Stimulated activated CD8-positive, alpha-beta memory T cell treated with anti-CD3 and anti-CD28 coated beads, Interleukin-15, amount 100 ng/mL, for 1 hour (primary cell): ENCODE measurements at regions not wholly inside any gene's neighbourhood (a gene's known extent, or its start where the extent isn't known, plus 50 kb on each side); places are given as distances from the start of the nearest gene placed in this dataset.
"Not testable (repeated sequence)": the region's sequence is repeated elsewhere in the genome, so short reads cannot be mapped to it uniquely, and the experiment has no call there.

Experiments used
- DNase-seq: peaks from one replicate; pipeline ENCODE4 v3.0.0-alpha.2; 2020; ENCODE audit warnings: low read depth

DNA sequence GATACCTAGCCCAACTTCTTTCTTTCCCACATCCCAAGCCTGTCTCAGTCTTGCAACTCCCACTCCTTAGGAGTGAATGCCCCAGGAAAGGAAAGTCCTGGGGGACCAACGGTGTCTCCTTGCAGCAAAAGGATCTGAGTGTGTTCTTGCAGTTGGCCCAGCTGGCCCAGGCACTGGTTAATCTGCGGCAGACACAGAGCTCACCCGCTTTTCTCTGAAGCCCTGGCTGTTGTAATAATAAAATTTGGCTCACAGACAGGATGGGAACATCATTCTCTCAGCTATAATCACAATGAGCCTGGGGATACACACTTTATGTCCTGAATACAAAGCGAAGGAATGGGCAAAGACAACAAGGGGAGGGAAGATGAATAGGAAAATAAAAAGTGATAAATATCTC lies 185.6 kb upstream of the ADRA1D start:
- no peak for DNase-seq

DNA sequence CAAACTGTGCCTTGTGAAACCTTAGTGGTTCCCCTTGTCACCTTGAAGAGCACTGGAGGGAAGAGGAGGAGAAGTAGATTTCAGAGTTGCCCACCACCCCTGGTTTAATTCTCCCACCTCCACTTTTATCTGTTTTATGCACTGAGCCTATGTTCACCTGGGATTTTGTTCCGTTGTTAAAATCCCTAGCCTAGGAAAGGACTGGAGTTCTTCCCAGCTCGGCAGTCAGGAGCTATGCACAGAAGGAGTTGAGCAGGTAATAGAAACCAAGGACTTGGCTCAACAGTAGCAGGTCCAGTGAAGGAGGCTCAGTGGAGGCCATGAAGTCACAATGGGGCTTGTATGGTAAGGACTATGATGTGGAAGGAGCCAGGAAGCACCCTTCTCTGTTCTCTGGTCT lies 182.4 kb upstream of the ADRA1D start:
- DNase-seq: no peak

GRCh38 chr20:4430826-4431225 lies 181.7 kb upstream of the ADRA1D start:
- DNase-seq: not testable (repeated sequence)

- no peak for DNase-seq
Observed at GRCh38 chr20:4427940-4428586, 179.0 kb upstream of the ADRA1D start.

- DNase-seq: no peak
Observed at GRCh38 chr20:4418141-4418540, 169.1 kb upstream of the ADRA1D start.

DNA sequence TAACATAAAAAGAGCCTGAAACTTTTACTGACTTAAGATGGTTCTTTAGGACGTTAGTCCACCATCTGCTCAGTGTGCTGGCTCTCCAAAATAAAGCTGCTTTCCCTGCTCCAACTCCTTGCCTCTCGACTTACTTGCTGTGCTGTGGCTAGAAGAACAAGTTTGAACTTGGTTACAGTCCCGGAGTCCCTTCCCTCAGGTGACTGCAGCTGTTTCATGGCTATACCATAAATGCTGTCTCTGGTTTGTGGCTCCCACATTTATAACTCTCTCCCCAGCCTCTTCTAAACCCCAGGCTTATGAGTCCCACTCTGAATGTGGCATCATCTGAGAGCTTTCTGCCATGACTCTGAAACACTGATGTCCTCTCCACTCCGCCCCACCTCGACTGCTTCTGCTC lies 166.2 kb upstream of the ADRA1D start:
- no peak for DNase-seq

DNA sequence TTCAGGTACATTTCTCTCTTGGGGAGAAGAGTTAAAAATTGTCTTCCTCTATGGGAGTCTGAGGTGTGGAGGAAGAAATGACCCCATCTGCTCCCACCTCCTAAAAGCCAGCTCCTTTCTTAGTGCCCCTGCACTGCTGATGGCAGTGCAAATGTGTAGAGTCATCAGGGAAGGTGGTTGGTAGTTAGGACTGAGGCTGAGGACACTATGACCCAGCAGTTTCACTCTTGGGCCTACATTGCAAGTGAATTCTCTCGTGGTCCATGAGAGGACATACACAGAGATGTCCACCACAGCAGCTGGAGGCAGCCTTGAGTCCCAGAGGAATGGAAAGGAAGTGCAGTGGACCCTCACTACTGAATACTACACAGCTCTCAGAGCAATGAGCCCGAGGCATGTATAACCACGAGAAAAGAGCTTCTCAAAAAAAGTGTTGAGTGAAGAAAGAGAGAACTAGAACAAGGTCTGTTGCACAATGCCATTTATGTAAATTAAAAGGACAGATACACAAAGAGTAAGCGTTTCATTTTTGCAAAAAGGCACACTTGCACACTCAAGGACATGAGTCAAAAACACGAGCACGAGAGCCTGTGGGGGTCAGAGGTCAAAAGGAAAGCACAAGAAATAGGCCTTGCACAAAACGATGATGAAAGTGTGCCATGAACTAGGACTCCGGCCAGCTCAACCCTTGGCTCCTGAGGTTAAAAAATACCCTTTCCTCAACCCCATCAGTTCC lies 164.4 kb upstream of the ADRA1D start:
- no peak for DNase-seq

- no peak for DNase-seq
Observed at GRCh38 chr20:4412216-4412615, 163.1 kb upstream of the ADRA1D start.

GRCh38 chr20:4411744-4412143 lies 162.7 kb upstream of the ADRA1D start:
- DNase-seq: no peak

DNA sequence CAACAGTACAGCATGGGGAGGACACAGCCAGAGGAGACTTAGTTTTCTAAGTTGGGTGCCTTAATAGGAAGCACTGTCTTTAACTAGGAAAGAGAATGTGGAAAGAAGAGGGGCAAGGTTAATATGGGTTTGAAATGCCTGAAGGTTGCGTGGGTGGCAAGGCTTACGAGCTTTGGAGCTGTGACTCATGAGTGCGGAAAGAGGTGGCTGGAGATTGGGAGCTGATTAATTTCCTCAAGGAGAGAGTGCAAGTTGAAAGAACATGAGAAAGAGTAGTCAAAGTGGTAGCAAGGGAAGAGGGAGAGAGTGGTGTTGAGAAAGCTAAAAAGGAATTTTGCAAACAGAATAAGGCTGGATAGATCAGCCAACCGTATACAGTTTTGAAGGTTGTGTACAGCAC lies 157.5 kb upstream of the ADRA1D start:
- DNase-seq: no peak

- DNase-seq: no peak
Observed at GRCh38 chr20:4401601-4402000, 152.5 kb upstream of the ADRA1D start.

DNA sequence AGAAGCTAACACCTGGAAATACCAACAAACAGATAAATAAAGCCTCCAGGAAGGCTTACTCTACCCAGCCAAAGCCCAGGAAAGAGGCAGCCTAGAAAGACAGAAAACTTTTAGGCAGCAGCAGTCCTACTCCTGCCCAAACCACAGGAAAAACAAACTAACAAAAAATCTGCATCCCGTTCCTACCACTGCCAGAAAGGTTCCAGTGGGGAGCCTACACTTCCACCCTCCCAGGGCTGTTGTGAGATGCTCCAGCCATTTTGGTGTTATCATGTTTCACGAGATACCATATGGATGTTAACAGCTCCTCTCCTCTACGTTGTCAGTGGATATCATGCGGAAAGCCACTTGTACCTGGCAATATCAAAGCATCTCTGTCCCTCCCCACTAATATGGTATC lies 135.9 kb upstream of the ADRA1D start:
- DNase-seq: no peak

GRCh38 chr20:4383961-4384360 lies 134.9 kb upstream of the ADRA1D start:
- no peak for DNase-seq

DNA sequence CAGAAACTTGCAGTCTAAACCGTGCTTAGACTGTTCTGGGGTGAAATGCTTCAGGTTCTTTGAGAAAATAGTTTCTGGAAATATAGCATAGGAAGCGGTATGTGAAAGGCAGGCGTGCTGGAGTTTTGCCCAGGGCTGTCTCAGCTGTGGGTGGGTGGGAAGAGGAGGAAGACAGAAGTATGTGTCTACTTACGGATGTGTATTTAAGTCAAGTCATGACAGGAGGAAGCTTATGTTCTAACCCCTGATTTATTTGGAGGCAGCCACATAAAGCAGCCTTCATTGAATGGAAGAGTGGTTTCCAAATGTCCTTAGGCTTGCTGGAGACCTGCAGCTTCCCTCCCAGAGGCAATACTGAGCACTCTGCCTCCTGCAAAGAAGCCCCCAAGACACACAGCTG lies 126.8 kb upstream of the ADRA1D start:
- no peak for DNase-seq

DNA sequence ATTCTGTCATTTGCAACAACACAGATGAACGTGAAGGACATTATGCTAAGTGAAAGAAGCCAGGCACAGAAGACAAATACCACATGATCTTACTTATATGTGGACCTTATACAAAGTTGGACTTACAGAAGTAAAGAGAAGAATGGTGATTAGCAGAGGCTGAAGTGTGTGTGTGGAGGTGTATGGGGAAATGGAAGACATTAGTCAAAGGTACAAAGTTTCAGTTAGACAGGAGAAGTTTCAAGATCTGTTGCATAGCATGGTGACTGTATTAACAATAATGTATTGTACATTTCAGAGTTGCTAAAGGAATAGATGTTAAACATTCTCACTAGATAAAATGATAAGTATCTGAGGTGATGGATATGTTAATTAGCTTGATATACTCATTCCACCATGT lies 124.4 kb upstream of the ADRA1D start:
- no peak for DNase-seq

GRCh38 chr20:4371623-4372251 lies 122.7 kb upstream of the ADRA1D start:
- DNase-seq: no peak

GRCh38 chr20:4370851-4371250 lies 121.8 kb upstream of the ADRA1D start:
- no peak for DNase-seq

GRCh38 chr20:4369798-4370124 lies 120.7 kb upstream of the ADRA1D start:
- no peak for DNase-seq

DNA sequence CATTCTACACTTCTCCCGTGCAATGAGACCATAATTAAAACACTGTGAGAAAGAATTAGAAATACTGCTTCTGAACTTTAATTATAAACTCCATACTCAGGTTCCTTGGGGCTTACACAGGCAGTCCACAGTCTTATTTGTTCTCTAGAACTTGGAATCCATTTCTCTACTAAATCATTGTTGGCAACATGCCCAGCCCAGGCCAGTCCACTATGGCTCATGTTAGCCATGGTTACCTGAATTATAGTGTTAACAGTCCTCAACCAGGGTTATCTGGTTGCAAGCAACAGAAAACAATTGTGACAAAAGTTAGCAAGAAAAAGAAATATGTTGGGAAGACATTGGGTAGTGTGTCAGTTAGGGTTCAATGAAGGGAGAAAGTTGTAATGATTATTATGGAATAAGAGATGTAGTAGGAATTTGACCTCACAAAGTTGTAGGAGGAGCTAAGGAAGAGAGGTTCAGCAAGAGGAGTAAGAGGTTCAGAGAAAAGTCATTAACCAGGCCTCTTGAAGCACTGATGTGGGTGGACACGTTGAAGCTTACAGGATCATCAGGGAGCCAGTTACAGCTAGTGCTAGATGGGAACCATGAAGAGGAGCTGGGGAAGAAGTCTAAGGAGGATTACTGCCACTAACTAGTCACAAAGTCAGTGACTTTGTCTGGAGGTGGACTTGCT lies 120.2 kb upstream of the ADRA1D start:
- no peak for DNase-seq

DNA sequence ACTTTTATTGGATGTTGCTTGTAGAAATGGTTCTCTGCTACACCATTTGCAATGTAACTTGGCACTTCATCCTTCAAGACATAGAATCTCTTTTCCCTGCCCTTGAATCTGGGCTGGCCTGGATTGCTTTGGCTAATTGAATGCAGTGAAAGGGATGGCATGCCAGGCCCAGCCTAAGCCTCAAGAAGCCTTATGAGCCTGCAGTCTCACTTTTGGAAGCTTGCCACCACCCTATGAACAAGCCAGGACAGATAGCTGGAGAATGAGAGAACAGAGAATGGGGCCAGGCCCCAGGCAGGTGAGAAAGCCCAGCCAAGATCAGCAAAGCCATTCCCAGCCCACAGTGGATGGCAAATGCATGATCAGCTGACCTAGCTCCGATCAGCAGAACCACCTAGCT lies 117.0 kb upstream of the ADRA1D start:
- DNase-seq: no peak

GRCh38 chr20:4358552-4358951 lies 109.5 kb upstream of the ADRA1D start:
- DNase-seq: no peak

DNA sequence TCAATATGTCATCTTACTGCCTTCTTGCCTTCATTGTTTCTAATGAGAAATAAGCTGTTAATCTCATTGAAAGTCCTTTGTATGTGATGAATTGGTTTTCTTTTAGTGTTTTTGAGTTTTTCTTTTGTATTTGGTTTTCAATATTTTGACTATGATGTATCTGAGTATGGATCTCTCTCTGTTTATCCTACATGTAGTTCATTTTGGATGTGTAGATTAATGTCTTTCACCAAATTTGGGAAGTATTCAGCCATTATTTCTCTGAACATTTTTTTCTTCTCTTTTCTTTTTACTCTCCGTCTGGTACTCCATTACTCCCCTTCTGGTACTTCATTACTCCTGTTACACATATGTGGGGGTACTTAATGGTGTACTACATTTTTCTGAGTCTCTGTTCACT lies 103.3 kb upstream of the ADRA1D start:
- DNase-seq: no peak

GRCh38 chr20:4350096-4350495 lies 101.0 kb upstream of the ADRA1D start:
- DNase-seq: no peak
